NCI-H526 (cell line): ENCODE measurements at regions not wholly inside any gene's neighbourhood (a gene's known extent, or its start where the extent isn't known, plus 50 kb on each side); places are given as distances from the start of the nearest gene placed in this dataset.
"Not testable (repeated sequence)": the region's sequence is repeated elsewhere in the genome, so short reads cannot be mapped to it uniquely, and the experiment has no call there.

Experiments used
- DNase-seq, 2 experiments: peaks; one replicate each; lab custom pipeline; 2025; lab: John Stamatoyannopoulos, UW

- no peak for DNase-seq
Measured at GRCh38 chr6:48994811-48995210, 468.2 kb downstream of the MMUT start.

- DNase-seq = no peak
Measured at GRCh38 chr6:48990739-48991138, 472.3 kb downstream of the MMUT start.

GRCh38 chr6:48986845-48987244 lies 476.2 kb downstream of the MMUT start:
- DNase-seq = no peak

GRCh38 chr6:48986105-48986504 lies 476.9 kb downstream of the MMUT start:
- no peak for DNase-seq

- no peak for DNase-seq
Measured at GRCh38 chr6:48985025-48985424, 478.0 kb downstream of the MMUT start.

GRCh38 chr6:48983968-48984367 lies 479.1 kb downstream of the MMUT start:
- not testable (repeated sequence) for DNase-seq

GRCh38 chr6:48983377-48983776 lies 479.7 kb downstream of the MMUT start:
- DNase-seq = no peak

GRCh38 chr6:48979806-48980205 lies 483.2 kb downstream of the MMUT start:
- DNase-seq = no peak

- DNase-seq = no peak
Measured at GRCh38 chr6:48979085-48979484, 484.0 kb downstream of the MMUT start.

GRCh38 chr6:48978016-48978415 lies 485.0 kb downstream of the MMUT start:
- DNase-seq = no peak

- DNase-seq = no peak
Measured at GRCh38 chr6:48977573-48977972, 485.5 kb downstream of the MMUT start.

- DNase-seq = no peak
Measured at GRCh38 chr6:48973491-48973890, 489.6 kb downstream of the MMUT start.

GRCh38 chr6:48961781-48962415 lies 501.2 kb downstream of the MMUT start:
- DNase-seq = no peak

GRCh38 chr6:48959251-48960060 lies 503.6 kb downstream of the MMUT start:
- no peak for DNase-seq

GRCh38 chr6:48957781-48958180 lies 505.3 kb downstream of the MMUT start:
- DNase-seq = no peak

- no peak for DNase-seq
Measured at GRCh38 chr6:48951917-48952316, 511.1 kb downstream of the MMUT start.

GRCh38 chr6:48944276-48944675 lies 518.8 kb downstream of the MMUT start:
- peak; percentile 41 to 100 for DNase-seq

- DNase-seq = no peak
Measured at GRCh38 chr6:48933136-48933535, 529.9 kb downstream of the MMUT start.

GRCh38 chr6:48928937-48929336 lies 534.1 kb downstream of the MMUT start:
- DNase-seq = no peak

- DNase-seq = no peak
Measured at GRCh38 chr6:48922837-48923236, 540.2 kb downstream of the MMUT start.

- no peak for DNase-seq
Measured at GRCh38 chr6:48919555-48919954, 543.5 kb downstream of the MMUT start.

- no peak for DNase-seq
Measured at GRCh38 chr6:48917233-48917632, 545.8 kb downstream of the MMUT start.

GRCh38 chr6:48916607-48917006 lies 546.4 kb downstream of the MMUT start:
- peak in 1 of 2 experiments; percentile 25 for DNase-seq

- DNase-seq = no peak
Measured at GRCh38 chr6:48915591-48915990, 547.5 kb downstream of the MMUT start.
